Subcutaneous abdominal adipose tissue (tissue), 5 donors: ENCODE measurements at regions not wholly inside any gene's neighbourhood (a gene's known extent, or its start where the extent isn't known, plus 50 kb on each side); places are given as distances from the start of the nearest gene placed in this dataset.
"Not testable (repeated sequence)": the region's sequence is repeated elsewhere in the genome, so short reads cannot be mapped to it uniquely, and the experiment has no call there.

Experiments used
- H3K27ac ChIP-seq: one replicate; pipeline ENCODE4 v1.7.0; 2013; ENCODE audit warnings: low read depth, mild to moderate bottlenecking, inconsistent platforms, low read length, moderate library complexity
- H3K27me3 ChIP-seq, 5 donors: one replicate each; pipeline ENCODE4 v1.7.0; 2013; ENCODE audit warnings: low read length in 5 of 5, inconsistent platforms in 1 of 5; ENCODE audit not compliant: control insufficient read depth in 5 of 5, insufficient read depth in 4 of 5
- H3K36me3 ChIP-seq, 5 donors: one replicate each; pipeline ENCODE4 v1.7.0; 2013; ENCODE audit warnings: low read length in 5 of 5; ENCODE audit not compliant: control insufficient read depth in 5 of 5, insufficient read depth in 5 of 5
- H3K4me1 ChIP-seq, 5 donors: one replicate each; pipeline ENCODE4 v1.7.0; 2013; ENCODE audit warnings: low read length in 5 of 5, mild to moderate bottlenecking in 3 of 5, moderate library complexity in 1 of 5; ENCODE audit not compliant: control insufficient read depth in 5 of 5, insufficient read depth in 5 of 5
- H3K4me3 ChIP-seq, 5 donors: one replicate each; pipeline ENCODE4 v1.7.0; 2013; ENCODE audit warnings: low read length in 5 of 5, low read depth in 1 of 5
- H3K9ac ChIP-seq, 5 donors: one replicate each; pipeline ENCODE4 v1.7.0; 2013; ENCODE audit warnings: low read length in 5 of 5, mild to moderate bottlenecking in 4 of 5, moderate library complexity in 3 of 5
- H3K9me3 ChIP-seq, 5 donors: one replicate each; pipeline ENCODE4 v1.7.0; 2013; ENCODE audit warnings: low read length in 5 of 5; ENCODE audit not compliant: control insufficient read depth in 5 of 5
- donor health status: healthy.
- donor health status: healthy.
- donor health status: healthy.
- donor health status: healthy.
- donor health status: healthy.

- H3K4me3 ChIP-seq, H3K9ac ChIP-seq, H3K27ac ChIP-seq, H3K36me3 ChIP-seq, H3K9me3 ChIP-seq, H3K4me1 ChIP-seq, H3K27me3 ChIP-seq: not testable (repeated sequence)
Measured at GRCh38 chr5:27836704-27837103, 798.3 kb upstream of the CDH9 start.

DNA sequence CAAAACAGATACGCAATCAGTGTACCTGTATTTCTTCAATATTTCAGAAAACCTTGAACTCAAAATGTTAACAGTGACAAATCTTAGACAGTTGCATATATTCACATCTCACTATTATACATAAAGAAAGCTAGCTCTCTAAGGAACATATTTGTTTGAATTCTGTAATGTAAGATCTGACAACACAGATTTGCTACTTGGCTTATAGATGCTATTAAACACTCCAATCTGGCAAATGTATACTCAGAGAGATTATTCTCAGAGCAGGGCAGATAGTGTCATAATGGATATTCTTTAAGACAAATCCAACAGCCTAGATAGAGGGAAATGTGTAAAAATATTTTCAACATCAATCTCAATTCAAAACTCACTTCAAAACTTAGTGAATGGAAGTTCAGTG, 794.5 kb upstream of the CDH9 start:
- Histone ChIP-seq H3K27me3 (no peaks in the 10 kb centered on the region), H3K4me1 (no peaks in the 10 kb centered on the region), H3K36me3 (no peaks in the 10 kb centered on the region), H3K4me3 (no peak overlapping the region), H3K9me3 (peaks cover 0 to 4% (median 0%) of the 10 kb centered on the region in 5 donors), H3K27ac (no peak overlapping the region), H3K9ac (no peak overlapping the region)

DNA sequence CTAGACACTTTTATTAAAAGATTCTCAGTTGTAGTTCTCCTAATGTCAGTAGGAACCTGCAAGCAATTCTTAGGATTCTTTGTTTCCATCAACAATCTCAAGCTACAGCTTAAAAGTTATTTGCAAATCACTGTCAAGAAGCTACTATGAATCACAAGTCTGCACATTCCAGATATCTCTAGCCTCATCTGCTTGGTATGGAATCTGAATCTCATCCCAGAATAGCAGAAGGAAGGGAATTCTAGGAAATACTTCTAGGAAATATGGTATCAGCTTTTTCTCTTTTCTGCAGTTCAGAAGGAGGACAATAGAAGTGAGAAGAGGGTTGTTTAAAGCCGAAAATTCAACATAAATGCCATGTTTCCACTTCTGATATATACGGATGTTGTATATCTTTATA, 792.2 kb upstream of the CDH9 start:
- Histone ChIP-seq H3K4me1 (no peaks in the 10 kb centered on the region), H3K9me3 (no peaks in the 10 kb centered on the region), H3K4me3 (no peak overlapping the region)

DNA sequence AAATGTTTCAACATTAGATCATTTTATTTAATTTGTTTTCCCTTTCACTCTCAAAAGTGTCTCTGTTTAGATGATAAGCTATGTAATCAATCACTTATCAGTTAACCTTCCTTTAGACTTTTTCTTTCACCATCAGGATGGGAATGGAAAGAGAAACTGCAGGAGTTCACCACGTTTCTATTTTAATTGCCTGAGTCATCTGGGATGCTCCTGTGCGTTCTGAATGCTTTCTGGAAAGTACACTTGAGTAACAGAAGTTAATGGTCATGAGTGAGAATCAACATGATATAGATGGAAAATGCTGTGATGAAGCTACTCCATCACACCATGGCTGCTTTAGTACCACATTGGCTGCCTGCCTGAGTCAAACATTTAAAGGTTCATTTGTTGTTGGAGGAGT, 783.3 kb upstream of the CDH9 start:
- Histone ChIP-seq H3K9me3 (no peaks in the 10 kb centered on the region), H3K4me1 (no peaks in the 10 kb centered on the region), H3K27me3 (no peaks in the 10 kb centered on the region), H3K9ac (no peak overlapping the region), H3K27ac (no peak overlapping the region), H3K36me3 (no peaks in the 10 kb centered on the region), H3K4me3 (no peak overlapping the region)

More for the DNA sequence above, 792.2 kb upstream of the CDH9 start:
- Histone ChIP-seq H3K9ac (no peak overlapping the region), H3K27me3 (no peaks in the 10 kb centered on the region), H3K36me3 (no peaks in the 10 kb centered on the region), H3K27ac (no peak overlapping the region)

- Histone ChIP-seq H3K9ac (no peak overlapping the region), H3K27ac (no peak overlapping the region), H3K36me3 (no peaks in the 10 kb centered on the region), H3K27me3 (no peaks in the 10 kb centered on the region), H3K4me3 (no peak overlapping the region), H3K9me3 (no peaks in the 10 kb centered on the region), H3K4me1 (no peaks in the 10 kb centered on the region)
Measured at GRCh38 chr5:27818888-27819287, 780.5 kb upstream of the CDH9 start.

DNA sequence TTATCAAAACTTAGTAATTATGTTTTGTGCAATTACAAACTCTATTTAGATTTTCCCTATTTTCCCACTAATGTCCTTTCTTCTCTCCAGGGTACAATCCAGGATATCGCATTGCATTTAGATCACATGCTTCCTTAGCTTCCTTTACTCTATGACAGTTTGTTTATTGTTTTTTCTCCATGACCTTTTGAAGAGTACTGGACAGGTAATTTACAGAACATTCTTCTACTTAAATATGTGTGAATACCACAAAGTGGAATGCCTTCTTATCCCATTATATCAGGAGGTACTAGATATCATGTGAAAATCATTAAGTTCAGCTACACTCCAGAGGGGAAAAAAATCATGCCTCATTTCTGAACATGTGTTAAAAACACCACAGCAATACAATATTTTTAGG, 776.6 kb upstream of the CDH9 start:
- Histone ChIP-seq H3K36me3 (no peaks in the 10 kb centered on the region), H3K4me3 (no peak overlapping the region), H3K9me3 (no peaks in the 10 kb centered on the region), H3K27me3 (no peaks in the 10 kb centered on the region), H3K9ac (no peak overlapping the region), H3K4me1 (no peaks in the 10 kb centered on the region), H3K27ac (no peak overlapping the region)

- H3K9ac ChIP-seq: no peak overlapping the region
- H3K9me3 ChIP-seq: no peaks in the 10 kb centered on the region
- H3K27me3 ChIP-seq: no peaks in the 10 kb centered on the region
- H3K27ac ChIP-seq: no peak overlapping the region
- H3K4me1 ChIP-seq: no peaks in the 10 kb centered on the region
- H3K36me3 ChIP-seq: no peaks in the 10 kb centered on the region
- no peak overlapping the region for H3K4me3 ChIP-seq
Measured at GRCh38 chr5:27814286-27814685, 775.9 kb upstream of the CDH9 start.

DNA sequence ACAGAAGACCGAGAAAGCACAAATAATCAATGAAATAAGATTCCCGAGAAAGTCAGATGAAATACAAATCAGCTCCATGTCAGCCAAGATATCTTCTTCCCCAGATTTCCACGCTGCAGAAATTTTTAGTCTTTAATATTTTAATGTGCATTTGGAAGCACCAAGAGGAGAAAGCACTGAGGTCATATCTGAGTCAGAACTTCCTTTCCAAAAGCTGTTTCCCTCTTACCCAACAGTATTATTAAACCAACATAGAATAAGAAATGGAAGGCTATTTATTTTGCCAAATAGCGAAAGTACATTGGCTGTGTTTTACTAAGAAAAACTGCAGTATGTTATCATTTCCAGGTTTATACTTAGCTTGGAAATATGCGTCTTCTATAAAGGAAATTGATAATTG, 772.1 kb upstream of the CDH9 start:
- no peak overlapping the region for H3K9ac ChIP-seq
- no peaks in the 10 kb centered on the region for H3K9me3 ChIP-seq
- no peaks in the 10 kb centered on the region for H3K27me3 ChIP-seq
- no peak overlapping the region for H3K27ac ChIP-seq
- H3K36me3 ChIP-seq: no peaks in the 10 kb centered on the region
- no peaks in the 10 kb centered on the region for H3K4me1 ChIP-seq
- H3K4me3 ChIP-seq: no peak overlapping the region

GRCh38 chr5:27797220-27797619, 758.8 kb upstream of the CDH9 start:
- no peak overlapping the region for H3K27ac ChIP-seq
- H3K9me3 ChIP-seq: peaks cover 0 to 13% (median 6%) of the 10 kb centered on the region in 5 donors
- no peak overlapping the region for H3K4me3 ChIP-seq
- H3K4me1 ChIP-seq: no peaks in the 10 kb centered on the region
- no peaks in the 10 kb centered on the region for H3K27me3 ChIP-seq
- H3K36me3 ChIP-seq: no peaks in the 10 kb centered on the region
- no peak overlapping the region for H3K9ac ChIP-seq

- H3K27me3 ChIP-seq: no peaks in the 10 kb centered on the region
- H3K27ac ChIP-seq: no peak overlapping the region
- H3K9ac ChIP-seq: no peak overlapping the region
- no peak overlapping the region for H3K4me3 ChIP-seq
- H3K36me3 ChIP-seq: no peaks in the 10 kb centered on the region
- H3K9me3 ChIP-seq: peaks cover 0 to 5% (median 0%) of the 10 kb centered on the region in 5 donors
- H3K4me1 ChIP-seq: no peaks in the 10 kb centered on the region
Measured at GRCh38 chr5:27788184-27788583, 749.8 kb upstream of the CDH9 start.

- Histone ChIP-seq H3K36me3 (no peaks in the 10 kb centered on the region), H3K4me3 (no peak overlapping the region), H3K9ac (no peak overlapping the region), H3K4me1 (no peaks in the 10 kb centered on the region), H3K27ac (no peak overlapping the region), H3K9me3 (peaks cover 0 to 5% (median 0%) of the 10 kb centered on the region in 5 donors), H3K27me3 (no peaks in the 10 kb centered on the region)
Measured at GRCh38 chr5:27784317-27784716, 745.9 kb upstream of the CDH9 start.
